Ishikawa (cell line): ENCODE measurements at regions not wholly inside any gene's neighbourhood (a gene's known extent, or its start where the extent isn't known, plus 50 kb on each side); places are given as distances from the start of the nearest gene placed in this dataset.

Experiments
- CEBPB ChIP-seq: IDR thresholded peaks from 2 replicates; pipeline ENCODE4 v1.6.1; 2012
- CREB1 ChIP-seq: IDR thresholded peaks from 2 replicates; pipeline ENCODE4 v1.6.1; 2012; ENCODE audit warnings: low read depth
- EGR1 ChIP-seq: IDR thresholded peaks from 2 replicates; pipeline ENCODE4 v1.6.1; 2012
- EP300 ChIP-seq: IDR thresholded peaks from 2 replicates; pipeline ENCODE4 v1.6.1; 2012; ENCODE audit warnings: borderline replicate concordance
- FOXM1 ChIP-seq: IDR thresholded peaks from 2 replicates; pipeline ENCODE4 v1.6.1; 2012; ENCODE audit warnings: low read depth, borderline replicate concordance
- NFIC ChIP-seq: IDR thresholded peaks from 2 replicates; pipeline ENCODE4 v1.6.1; 2012
- RAD21 ChIP-seq: IDR thresholded peaks from 2 replicates; pipeline ENCODE4 v1.6.1; 2012; ENCODE audit warnings: low read depth
- REST ChIP-seq: IDR thresholded peaks from 2 replicates; pipeline ENCODE4 v1.6.1; 2012; ENCODE audit warnings: low read depth, mild to moderate bottlenecking
- TAF1 ChIP-seq: IDR thresholded peaks from 2 replicates; pipeline ENCODE4 v1.6.1; 2012; ENCODE audit warnings: low read depth, mild to moderate bottlenecking
- TCF12 ChIP-seq: IDR thresholded peaks from 2 replicates; pipeline ENCODE4 v1.6.1; 2012; ENCODE audit warnings: low read depth
- TEAD4 ChIP-seq: IDR thresholded peaks from 2 replicates; pipeline ENCODE4 v1.6.1; 2012
- YY1 ChIP-seq: IDR thresholded peaks from 2 replicates; pipeline ENCODE4 v1.6.1; 2012; ENCODE audit warnings: low read depth
- ZBTB7A ChIP-seq: IDR thresholded peaks from 2 replicates; pipeline ENCODE4 v1.6.1; 2012; ENCODE audit warnings: low read depth
- TF ChIP-seq, protein P1 (sequence below): IDR thresholded peaks from 2 replicates; pipeline ENCODE4 v1.6.1; 2012
- TF ChIP-seq, protein P2 (sequence below): IDR thresholded peaks from 2 replicates; pipeline ENCODE4 v1.6.1; 2012

- TF ChIP-seq EP300 (no peak), YY1 (no peak), TEAD4 (no peak), ZBTB7A (no peak), RAD21 (no peak), FOXM1 (no peak), CEBPB (no peak), TAF1 (no peak), TCF12 (no peak), EGR1 (no peak), CREB1 (no peak), NFIC (no peak), REST (no peak)
- TF ChIP-seq, protein P1, sequence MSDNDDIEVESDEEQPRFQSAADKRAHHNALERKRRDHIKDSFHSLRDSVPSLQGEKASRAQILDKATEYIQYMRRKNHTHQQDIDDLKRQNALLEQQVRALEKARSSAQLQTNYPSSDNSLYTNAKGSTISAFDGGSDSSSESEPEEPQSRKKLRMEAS = no peak
- TF ChIP-seq, protein P2, sequence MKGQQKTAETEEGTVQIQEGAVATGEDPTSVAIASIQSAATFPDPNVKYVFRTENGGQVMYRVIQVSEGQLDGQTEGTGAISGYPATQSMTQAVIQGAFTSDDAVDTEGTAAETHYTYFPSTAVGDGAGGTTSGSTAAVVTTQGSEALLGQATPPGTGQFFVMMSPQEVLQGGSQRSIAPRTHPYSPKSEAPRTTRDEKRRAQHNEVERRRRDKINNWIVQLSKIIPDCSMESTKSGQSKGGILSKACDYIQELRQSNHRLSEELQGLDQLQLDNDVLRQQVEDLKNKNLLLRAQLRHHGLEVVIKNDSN = no peak
These were observed 215.3 kb upstream of the FAM9B start for GRCh38 chrX:9249051-9249846.

GRCh38 chrX:9252182-9252581 is 212.7 kb upstream of the TBL1X start:
- TF ChIP-seq, protein P2 = no peak
- TF ChIP-seq RAD21 (no peak), FOXM1 (no peak), ZBTB7A (no peak)

- TF ChIP-seq, protein P2 = no peak
- TF ChIP-seq NFIC (no peak), TCF12 (no peak), FOXM1 (no peak), REST (no peak), CREB1 (no peak), ZBTB7A (no peak), EGR1 (no peak), EP300 (no peak), TAF1 (no peak), CEBPB (no peak), RAD21 (no peak), YY1 (no peak)
- TF ChIP-seq, protein P1 = no peak
These were observed 211.6 kb upstream of the TBL1X start for GRCh38 chrX:9253211-9253610.

- TF ChIP-seq ZBTB7A = no peak
- no peak for TF ChIP-seq TEAD4
These were observed 207.0 kb upstream of the TBL1X start for GRCh38 chrX:9257718-9258420.

GRCh38 chrX:9258421-9259104 is 206.3 kb upstream of the TBL1X start:
- TF ChIP-seq CREB1 = no peak
- TF ChIP-seq, protein P1 = no peak
- no peak for TF ChIP-seq NFIC
- TF ChIP-seq REST = no peak
- no peak for TF ChIP-seq ZBTB7A
- TF ChIP-seq FOXM1 = no peak
- no peak for TF ChIP-seq YY1
- no peak for TF ChIP-seq EP300
- no peak for TF ChIP-seq CEBPB
- no peak for TF ChIP-seq RAD21
- no peak for TF ChIP-seq TEAD4
- TF ChIP-seq TAF1 = no peak
- no peak for TF ChIP-seq TCF12
- TF ChIP-seq, protein P2 = no peak
- no peak for TF ChIP-seq EGR1
